NCI-H2227 (cell line): ENCODE measurements at regions not wholly inside any gene's neighbourhood (a gene's known extent, or its start where the extent isn't known, plus 50 kb on each side); places are given as distances from the start of the nearest gene placed in this dataset.
"Not testable (repeated sequence)": the region's sequence is repeated elsewhere in the genome, so short reads cannot be mapped to it uniquely, and the experiment has no call there.

ENCODE experiments used
- DNase-seq: peaks from one replicate; lab custom pipeline; 2025; ENCODE audit not compliant: unreplicated experiment; lab: John Stamatoyannopoulos, UW

DNA sequence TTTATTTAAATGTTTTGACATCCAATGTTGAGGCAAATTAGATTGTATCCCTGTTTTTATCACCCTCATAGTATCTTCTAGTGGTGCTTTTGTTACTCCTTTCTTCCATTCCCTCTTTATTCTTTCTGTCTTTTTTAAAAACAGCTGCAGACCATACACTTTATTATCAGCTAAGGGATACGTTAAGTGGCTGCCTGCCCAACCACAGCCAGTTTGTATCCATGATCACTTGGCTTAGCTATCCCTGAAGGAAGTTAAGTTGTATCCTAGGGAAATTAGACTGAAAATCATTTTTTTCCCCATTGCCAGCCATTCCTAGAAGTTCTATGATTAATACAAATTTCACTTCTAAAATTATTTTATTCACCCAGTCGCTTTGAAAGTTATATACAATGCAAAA, 1032.7 kb downstream of the NR2F1-AS1 start:
- DNase-seq = no peak

DNA sequence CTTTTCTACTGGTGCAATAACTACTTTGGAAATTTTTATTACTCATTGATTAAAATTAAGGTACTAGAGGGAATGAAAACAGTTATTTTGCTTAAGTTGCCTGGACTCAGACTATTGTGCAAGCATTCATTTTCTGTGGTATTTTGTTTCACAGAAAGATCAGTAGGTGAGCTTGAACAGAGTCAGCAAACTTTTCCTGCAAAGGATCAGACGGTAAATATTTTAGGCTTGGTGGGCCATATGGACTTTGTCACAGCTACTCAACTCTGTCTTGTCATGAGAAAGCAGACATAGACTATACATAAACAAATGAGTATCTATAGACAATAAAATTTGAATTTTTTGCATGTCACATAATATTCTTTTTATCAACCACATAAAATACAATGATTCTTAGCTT, 1036.4 kb downstream of the NR2F1-AS1 start:
- no peak for DNase-seq

DNA sequence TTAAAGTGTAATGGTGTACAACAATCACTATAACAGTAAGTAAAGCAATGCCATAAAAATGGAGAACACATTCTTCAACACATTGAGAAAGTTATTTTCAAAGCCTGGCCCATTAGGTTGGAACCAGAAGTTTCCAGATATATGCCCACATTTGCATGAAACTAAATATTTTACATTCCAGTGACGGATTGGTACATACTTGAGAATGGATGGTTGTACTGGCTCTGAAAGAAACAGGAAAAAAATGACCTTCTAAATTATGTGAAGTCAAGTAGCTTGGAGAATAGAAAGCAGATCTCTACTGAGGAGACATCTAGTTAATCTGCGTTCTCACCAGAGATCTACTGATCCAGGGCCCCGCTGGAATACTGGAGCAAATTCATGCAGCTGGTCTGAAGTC, 1037.0 kb downstream of the NR2F1-AS1 start:
- DNase-seq = no peak

DNA sequence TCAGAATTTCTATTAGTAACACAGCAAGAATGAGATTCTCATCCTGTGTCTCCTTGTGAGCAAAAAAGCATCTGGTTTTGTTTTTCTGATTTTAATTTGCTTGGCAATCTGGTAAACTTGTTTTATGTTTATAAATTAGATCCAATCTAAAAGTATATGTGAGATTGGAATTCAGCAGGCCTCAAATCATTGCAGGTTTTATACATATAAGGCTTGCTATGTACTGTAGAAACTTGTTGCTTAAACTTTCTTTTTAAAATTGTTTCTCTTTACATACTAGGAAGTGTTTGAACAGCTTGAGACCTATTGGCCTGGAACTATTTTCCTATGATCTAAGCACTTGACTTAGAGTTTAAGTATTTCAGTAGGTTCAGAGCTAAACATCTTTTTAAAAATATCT, 1037.8 kb downstream of the NR2F1-AS1 start:
- no peak for DNase-seq

DNA sequence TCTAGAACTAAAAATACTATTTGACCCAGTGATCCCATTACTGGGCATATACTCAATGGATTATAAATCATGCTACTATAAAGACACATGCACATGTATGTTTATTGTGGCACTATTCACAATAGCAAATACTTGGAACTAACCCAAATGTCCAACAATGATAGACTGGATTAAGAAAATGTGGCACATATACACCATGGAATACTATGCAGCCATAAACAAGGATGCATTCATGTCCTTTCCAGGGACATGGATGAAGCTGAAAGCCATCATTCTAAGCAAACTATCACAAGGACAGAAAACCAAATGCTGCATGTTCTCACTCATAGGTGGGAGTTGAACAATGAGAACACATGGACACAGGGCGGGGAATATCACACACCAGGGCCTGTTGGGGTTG, 1039.0 kb downstream of the NR2F1-AS1 start:
- not testable (repeated sequence) for DNase-seq

DNA sequence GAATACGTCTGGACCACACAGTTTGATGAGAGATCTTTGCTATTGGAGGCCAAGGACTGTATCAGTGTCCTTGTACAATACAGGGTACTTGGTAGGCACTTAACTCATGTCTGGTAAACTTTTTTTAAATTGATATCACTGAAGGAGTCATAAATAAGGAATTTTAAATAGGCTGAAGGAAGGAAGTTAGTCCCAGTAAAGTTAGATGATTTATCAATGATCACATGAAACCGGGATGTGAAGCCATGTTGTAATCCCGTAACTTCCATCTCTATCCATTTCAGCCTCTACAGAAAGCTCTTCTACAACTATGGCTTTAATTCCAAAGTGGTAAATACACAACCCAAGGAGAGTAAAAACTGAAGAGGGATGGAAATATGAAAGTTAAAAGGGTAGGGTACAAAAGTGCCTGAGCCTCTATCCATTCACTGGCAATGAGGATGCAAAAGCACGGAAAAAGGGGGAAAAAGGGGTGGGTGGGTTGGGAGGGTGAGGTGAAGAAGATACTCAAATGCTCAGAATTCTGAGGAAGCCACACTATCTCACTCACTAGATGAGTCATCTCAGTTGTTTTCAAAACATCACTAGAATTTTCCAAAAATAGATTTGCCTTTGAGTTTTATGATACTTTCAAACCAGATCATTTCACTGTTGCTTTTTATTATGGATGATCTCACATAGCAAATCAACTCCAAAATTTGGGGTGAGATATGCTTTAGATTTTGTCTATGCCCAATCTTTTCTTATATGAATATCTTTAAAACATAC, 1053.5 kb downstream of the NR2F1-AS1 start:
- no peak for DNase-seq

DNA sequence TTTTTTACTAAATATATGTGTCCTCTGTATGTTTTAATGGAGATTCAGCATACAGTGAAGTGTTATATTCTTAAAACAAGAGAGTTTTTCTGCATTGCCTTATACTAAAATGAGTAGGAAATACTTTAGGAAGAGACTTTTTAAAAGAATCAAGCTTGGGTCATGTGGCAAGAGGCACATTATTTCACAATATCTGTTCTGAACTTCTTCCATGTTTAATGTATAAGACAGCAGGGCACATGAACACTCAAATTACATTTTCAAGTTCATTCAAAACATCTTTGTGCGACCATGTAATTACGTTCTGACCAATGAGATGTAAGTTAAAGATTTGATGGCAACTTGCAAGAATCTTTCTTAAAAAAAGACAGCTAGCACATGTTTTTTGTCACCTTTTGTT, 1055.9 kb downstream of the NR2F1-AS1 start:
- DNase-seq = no peak

DNA sequence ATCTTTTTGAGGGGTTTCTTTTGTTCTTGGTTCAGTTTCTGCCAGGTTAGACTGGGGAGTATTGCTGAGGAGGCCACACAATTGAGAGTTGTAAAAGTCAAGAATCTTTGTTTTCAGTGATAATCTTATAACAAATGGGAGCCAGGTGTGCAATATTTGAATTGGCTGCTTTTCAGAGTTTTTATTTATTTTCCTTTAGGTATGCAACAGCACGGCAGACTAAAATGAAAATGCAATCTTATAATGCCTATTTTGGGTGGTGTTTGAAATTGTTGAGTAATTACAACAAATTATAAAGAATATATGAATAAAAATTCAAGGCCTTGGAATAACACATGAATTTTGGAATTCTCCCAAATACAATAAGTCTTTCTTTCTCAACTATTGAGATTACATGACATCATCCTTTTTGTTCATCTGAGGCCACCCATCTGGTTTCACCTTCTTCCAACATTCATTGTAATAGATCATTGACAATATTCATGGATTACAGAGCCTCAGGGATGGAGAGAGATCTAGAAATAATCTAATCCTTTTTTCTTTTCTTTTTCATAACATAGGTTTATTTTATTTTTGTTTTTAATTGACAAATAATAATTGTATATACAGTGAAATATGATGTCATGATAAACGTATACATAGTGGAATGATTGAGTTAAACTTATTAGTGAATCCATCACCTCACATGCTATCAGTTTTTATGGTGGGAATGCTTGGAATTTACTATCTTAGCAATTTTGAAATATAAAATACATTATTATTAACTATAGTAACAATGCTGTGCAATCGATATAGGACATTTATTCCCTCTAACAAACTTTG, 1061.0 kb downstream of the NR2F1-AS1 start:
- DNase-seq = no peak

DNA sequence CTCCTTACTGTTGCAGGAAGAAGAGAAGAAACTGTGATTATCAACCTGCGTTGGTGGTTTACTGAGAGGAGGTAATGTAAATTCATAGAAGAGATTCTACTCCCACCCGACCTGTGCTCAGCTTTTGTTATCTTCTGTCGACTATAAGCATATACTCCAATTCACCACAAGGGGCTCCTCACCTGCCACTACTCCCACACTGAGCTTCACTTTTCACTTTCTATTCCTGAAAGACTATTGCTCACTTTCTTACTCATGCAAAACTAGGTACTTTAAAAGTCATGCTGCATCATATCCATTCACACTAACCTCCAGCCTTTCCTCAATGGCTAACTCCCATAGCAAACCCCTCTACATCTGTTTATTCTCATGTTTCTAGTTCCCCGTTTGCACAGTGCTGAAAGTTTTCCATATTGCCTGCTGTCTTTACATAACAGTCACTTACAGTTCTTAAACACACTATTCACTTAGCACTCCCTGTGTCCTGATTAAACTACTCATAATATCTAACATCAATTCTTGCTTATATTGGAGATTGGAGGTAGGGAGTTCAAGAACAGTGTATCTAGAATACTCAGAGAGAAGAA, 1062.6 kb downstream of the NR2F1-AS1 start:
- DNase-seq = no peak

DNA sequence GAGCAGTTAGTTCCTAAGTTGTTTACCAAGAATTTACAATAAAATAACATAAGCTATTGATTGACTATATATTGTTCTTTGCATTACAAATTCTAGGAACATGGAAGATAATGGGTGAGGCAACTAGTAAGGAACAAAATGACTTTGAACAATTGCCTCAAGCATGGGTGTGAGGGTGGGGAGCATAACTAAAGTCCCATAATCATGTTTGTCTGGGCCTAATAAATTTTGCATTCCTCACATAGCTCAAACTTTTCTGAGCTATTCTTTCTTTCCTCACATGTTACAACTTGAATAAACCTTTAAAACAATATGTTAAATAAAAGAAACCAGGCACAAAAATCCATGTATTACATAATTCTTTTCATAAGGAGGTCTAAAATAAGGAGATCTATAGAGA, 1066.1 kb downstream of the NR2F1-AS1 start:
- no peak for DNase-seq

DNA sequence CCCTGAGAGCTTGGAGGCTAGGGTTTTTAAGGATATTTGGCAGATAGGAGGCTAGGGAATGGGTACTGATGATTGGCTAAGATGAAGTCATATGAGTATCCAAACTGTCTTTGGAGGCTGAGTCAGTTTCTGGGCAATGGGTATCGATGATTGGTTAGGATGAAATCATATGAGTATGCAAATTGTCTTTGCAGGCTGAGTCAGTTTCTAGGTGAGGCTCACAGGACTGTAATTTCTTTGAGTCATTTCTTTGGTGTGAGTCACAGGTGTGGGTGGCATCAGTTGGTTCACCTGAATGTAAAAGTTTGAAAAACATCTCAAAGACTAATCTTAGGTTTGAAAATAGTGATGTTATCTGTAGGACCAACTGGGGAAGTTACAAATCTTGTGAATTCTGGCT, 1068.0 kb downstream of the NR2F1-AS1 start:
- no peak for DNase-seq

DNA sequence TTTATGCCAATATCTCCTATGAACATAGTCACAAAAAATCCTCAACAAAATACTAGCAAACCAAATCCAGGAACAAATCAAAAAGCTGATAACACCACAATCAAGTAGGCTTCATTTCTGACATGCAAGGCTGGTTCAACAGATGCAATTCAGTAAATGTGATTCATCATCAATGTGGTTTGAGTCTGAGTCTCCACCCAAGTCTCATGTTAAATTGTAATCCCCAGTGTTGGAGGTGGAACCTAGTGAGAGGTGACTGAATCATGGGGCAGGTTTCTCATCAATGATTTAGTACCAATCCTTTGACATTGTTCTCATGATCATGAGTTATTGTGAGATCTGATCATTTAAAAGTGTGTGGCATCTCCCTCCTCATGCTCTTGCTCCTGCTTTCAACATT, 1072.7 kb downstream of the NR2F1-AS1 start:
- DNase-seq = no peak

DNA sequence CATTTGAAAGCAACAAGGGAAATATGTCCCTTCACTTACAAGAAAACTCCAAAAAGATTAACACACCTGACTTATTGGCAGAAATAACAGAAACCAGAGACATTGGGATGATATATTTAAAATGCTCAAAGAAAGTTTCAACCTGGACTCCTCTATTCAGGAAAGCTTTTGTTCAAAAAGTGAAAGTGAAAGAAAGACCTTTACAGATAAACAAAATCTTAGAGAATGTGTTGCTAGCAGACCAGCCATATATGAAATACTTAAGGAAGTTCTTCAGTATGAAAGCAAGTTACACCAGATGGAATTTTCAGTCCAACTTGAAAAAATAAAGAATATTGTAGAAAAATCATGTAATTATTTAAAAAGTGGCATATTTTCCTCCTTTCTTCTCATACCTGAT, 1075.1 kb downstream of the NR2F1-AS1 start:
- DNase-seq = no peak

DNA sequence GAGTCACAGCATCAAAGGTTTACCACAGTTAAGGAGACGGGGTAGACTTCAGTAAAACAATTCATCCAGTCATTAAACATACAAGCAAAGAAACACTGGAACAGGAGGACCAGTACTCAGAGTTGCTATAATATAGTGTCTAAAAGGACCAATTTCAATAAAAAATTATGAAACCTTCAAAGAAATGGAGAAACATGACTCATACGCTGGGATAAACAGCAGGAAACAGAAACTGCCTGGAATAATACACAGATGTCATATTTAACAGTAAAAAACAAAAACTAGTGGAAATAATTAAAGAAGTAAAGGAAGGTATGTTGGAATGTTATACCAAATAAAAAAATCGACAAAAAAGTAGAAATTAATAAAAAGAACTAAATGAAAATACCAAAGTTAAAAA, 1075.9 kb downstream of the NR2F1-AS1 start:
- no peak for DNase-seq

DNA sequence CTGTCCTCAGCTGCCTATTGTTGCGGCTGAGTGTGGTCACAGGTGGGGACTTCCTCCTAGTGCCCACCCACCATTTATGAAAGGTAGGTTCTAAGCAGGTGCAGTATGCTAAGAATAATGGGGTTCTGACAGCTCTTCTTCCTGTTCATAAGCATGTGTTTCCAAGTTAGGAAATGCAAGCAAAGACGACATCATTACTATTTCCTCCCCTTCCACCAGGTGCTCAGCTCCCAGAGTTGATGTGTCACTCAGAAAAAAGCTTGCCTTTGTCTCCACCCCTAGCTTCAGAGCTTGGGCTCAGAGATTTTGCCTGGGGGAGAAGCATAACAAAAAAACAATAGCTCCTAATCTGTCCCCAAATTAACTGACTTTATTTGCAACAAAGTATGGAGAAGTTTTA, 1076.7 kb downstream of the NR2F1-AS1 start:
- no peak for DNase-seq

DNA sequence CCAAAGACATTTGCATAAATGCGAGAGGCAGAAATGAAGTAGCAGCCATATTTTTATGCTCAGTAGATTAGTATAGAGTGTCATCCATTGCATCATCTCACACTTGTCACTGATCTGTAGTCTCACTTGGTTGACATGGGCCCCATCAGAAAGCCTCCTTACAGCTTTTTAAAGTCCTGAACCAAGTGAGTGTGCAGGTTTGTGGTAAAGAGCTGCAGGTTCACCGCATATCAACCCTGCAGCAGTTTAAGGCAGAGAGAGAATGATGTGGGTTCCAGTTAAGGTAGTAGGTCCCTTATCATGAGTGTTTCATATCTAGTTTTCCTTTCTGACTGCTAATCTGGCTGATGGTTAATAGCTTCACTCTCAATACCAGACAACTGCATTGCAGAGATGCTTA, 1080.3 kb downstream of the NR2F1-AS1 start:
- DNase-seq = no peak

DNA sequence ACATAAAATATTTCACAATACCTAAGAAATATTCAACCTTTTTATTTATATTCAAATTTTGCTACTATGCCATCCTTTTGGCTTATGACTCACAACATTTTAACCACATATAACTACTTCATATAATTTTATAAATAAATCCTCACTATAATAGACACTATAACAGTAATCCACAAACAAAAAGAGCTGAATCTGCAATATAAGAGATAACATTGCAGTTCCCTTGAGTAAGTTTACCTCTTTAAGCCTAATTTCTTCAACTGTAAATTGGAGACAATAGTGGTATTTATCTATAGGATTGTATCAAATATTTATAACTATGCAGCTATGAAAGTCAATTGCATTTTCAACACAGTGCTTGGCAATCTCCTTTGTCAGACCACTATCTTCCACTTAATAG, 1084.5 kb downstream of the NR2F1-AS1 start:
- DNase-seq = no peak

DNA sequence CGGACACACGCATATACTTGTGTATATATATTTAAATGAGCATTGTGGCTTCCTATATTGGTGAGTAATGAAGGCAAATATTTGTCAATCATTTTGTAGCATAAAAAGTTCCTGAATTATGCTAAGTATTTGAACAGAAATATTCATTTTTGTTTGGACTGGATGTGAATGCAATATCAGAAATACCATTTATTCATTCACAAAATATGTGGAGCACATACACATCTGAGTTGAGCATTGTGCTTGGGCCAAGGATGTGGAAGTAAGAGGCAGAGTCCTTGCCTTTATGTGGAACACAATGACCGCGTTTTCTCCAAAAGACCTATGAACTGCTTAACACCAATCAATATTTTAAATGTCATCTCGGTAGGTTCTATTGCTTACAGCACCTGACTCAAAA, 1086.5 kb downstream of the NR2F1-AS1 start:
- no peak for DNase-seq

DNA sequence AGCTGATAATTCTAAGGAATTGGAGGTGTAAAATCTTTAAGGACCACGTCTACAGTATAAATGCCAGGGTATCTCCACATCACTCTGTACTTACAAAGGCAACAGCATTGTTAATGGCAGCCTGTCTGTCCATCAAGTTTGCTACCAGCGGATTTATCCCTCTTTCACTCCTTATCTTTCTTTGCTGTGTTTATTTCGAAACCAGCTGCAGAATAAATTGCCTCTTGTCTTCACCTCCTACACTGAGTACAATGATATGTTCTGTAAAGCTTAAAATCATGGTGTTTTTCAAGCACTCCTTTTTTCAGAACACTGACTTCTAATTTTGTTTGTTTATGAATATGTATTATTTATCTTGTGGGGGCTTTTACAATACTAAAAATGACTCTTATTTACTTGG, 1088.1 kb downstream of the NR2F1-AS1 start:
- peak; percentile 3 for DNase-seq

DNA sequence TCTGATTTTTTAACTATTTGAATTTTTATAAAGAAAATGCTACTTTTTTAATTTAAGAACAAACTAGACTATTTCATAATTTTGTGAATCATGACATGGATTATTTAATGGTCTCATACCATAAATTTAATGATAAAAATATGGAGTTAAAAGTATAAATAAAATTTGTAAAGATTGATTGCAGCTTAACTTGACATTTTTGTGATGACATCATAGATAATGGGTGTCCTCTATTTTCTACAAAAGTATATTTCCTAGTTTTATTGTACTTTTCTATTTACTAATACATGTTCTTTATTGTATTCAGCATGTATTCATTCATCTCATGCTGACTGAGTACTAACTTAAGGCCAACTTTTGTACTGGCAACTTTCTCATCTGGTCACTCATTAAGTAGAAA, 1096.5 kb downstream of the NR2F1-AS1 start:
- DNase-seq = no peak

DNA sequence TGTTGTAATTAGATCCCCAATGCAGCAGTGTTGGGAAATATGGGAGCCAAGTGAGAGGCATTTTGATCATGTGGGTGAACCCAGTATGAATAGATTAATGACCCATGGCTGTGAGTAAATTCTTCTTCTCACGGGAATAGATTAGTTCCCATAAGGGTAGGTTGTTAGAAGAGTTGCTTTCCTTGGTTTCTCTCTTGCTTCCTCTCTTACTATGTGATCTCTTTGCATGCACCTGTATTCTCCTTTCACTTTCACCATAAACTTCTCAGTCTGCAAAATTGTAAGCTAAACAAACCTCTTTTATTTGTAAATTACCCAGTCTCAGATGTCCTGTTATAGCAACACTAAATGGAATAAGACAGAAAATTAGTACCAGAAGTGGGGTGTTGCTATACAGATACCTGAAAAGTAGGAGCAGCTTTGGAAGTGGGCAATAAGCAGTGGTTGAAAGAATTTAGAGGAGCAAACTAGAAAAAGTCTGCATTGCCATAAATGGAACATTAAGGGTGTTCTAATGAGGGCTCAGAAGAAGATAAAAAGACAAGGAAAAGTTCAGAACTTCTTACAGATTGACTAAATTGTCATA, 1090.0 kb upstream of the ARRDC3 start:
- DNase-seq = no peak

DNA sequence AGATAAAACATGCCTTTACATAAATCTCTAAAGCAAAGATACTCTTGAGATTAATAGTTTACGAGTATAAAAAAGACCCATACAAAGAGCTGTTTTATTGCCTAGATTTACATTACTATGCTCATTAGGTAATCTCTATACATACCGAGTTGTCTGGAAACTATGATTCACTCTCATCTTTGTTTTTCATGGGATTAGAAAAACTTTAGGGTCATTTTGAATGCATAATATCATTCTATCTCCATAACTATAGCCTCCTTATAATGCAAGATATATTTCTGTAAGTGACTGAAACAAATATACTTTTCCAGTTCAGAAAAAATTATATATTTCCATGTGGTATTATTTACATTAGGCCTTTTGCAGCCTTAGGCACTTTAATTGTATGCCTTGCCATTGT, 1088.7 kb upstream of the ARRDC3 start:
- no peak for DNase-seq
